GM18867 (cell line): ENCODE measurements at regions not wholly inside any gene's neighbourhood (a gene's known extent, or its start where the extent isn't known, plus 50 kb on each side); places are given as distances from the start of the nearest gene placed in this dataset.
"Not testable (repeated sequence)": the region's sequence is repeated elsewhere in the genome, so short reads cannot be mapped to it uniquely, and the experiment has no call there.

Experiments
- ATAC-seq: cut with Tn5 transposase; IDR thresholded peaks from one replicate; pipeline ENCODE4 v1.9.1; 2021; ENCODE audit warnings: mild to moderate bottlenecking, moderate library complexity; ENCODE audit not compliant: unreplicated experiment

DNA sequence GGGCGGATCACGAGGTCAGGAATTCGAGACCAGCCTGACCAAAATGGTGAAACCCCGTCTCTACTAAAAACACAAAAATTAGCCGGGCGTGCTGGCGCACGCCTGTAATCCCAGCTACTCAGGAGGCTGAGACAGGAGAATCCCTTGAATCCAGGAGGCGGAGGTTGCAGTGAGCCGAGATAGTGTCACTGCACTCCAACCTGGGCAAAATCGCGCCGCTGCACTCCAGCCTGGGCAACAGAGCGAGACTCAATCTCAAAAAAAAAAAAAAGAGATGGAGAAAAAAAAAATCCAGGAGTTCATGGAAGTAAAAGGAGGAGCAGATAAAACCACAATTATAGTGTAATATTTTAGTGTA lies 76.3 kb upstream of the ZNF184 start:
- not testable (repeated sequence) for ATAC-seq

GRCh38 chr6:27547157-27548075 lies 74.5 kb upstream of the ZNF184 start:
- no peak for ATAC-seq

GRCh38 chr6:27546522-27546921 lies 73.6 kb upstream of the ZNF184 start:
- ATAC-seq, result no peak

- ATAC-seq, result no peak
Measured at GRCh38 chr6:27545271-27546046, 72.6 kb upstream of the ZNF184 start.

GRCh38 chr6:27544612-27545260 lies 71.8 kb upstream of the ZNF184 start:
- ATAC-seq, result no peak

DNA sequence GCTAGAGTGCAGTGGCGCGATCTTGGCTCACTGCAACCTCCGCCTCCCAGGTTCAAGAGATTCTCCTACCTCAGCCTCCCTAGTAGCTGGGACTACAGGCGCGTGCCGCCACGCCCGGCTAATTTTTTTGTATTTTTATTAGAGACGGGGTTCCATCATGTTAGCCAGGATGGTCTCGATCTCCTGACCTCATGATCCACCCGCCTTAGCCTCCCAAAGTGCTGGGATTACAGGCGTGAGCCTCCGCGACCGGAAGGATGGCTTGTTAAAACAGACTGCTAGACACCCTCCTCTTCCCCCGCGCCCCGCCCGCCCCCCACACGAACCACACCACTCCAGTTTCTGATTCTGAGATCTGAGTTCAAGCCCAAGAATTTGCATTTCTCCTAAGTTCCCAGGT lies 71.2 kb upstream of the ZNF184 start:
- ATAC-seq, result not testable (repeated sequence)

- ATAC-seq, result no peak
Measured at GRCh38 chr6:27542485-27542884, 69.6 kb upstream of the ZNF184 start.

GRCh38 chr6:27541933-27542297 lies 69.0 kb upstream of the ZNF184 start:
- no peak for ATAC-seq

GRCh38 chr6:27541212-27541932 lies 68.5 kb upstream of the ZNF184 start:
- no peak for ATAC-seq

- ATAC-seq, result no peak
Measured at GRCh38 chr6:27539551-27539950, 66.6 kb upstream of the ZNF184 start.

DNA sequence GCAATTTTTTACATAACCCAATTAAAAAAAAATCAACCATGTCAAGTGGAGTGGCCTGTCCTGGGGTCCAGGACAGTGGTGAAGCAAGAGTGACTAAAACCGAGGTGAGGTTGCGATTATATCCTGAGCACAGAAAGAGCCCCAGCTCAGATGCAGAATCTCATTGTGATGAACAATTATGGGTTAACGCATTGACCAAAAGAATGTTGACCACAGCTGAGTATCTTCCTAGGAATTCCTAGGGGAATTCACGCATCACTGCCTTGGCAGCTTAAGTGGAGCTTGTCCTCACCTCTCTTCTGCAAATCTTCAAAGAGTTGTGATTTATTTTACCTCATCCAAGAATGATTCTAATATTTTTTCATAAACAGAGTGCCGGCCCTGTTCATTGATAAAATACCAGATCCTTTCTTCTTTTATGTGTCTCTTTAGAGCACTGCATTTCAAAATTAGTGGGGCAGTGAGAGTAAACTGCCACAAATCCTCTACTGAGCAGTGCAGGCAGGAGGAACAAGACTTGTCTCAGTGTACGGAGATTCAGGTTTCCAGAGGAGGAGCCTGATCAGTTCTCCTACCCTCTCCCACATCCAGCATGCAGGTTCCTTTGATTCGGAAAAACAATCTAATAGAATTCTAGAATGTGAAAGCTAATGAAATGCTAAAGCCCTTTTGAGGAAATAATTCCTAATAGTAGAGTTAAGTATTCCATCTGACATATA lies 60.1 kb upstream of the ZNF184 start:
- ATAC-seq, result no peak

DNA sequence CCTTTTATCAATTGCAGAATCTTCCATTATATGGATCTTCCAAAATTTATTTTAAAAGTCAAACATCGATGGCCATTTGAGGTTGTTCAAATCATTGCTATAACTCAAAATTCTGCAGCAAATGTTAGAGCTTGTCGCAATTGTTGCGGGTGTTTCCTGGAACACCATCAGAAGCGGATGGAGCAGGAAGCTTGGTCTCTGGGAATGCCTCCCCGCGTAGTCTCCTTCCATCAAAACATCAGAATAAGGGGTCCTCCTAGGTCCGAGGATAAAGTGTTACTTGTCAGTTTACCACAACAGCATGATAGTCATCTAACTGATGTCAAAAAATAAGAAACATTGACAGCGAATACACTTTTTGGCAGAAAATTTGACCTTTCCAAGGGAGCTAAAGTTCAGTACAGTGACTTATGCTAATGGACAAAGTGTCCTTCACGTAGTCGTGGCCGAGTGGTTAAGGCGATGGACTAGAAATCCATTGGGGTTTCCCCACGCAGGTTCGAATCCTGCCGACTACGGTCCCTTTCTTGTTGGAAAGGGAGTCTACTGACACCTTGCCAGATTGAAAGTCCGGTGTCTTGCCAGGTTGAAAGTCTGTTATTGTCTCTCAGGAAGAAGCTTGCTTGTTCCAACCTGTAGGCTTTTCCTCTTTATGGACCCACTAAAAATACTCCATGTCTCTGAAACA lies 59.0 kb upstream of the ZNF184 start:
- no peak for ATAC-seq

DNA sequence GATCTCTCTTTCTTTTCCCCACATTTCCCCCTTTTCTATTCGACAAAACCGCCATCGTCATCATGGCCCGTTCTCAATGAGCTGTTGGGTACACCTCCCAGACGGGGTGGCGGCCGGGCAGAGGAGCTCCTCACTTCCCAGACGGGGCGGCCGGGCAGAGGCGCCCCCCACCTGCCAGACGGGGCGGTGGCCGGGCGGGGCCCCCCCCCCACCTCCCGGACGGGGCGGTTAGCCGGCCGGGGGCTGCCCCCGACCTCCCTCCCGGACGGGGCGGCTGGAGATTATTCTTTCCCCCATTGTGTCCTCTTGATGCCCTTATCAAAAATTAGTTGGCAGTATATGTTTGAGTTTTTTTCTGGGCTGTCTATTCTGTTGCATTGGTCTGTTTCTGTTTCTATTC lies 56.9 kb upstream of the ZNF184 start:
- not testable (repeated sequence) for ATAC-seq

GRCh38 chr6:27528714-27529113 lies 55.8 kb upstream of the ZNF184 start:
- no peak for ATAC-seq
